ENCODE measurements at regions not wholly inside any gene's neighbourhood (a gene's known extent, or its start where the extent isn't known, plus 50 kb on each side); places are given as distances from the start of the nearest gene placed in this dataset.
"Not testable (repeated sequence)": the region's sequence is repeated elsewhere in the genome, so short reads cannot be mapped to it uniquely, and the experiment has no call there.

DNA sequence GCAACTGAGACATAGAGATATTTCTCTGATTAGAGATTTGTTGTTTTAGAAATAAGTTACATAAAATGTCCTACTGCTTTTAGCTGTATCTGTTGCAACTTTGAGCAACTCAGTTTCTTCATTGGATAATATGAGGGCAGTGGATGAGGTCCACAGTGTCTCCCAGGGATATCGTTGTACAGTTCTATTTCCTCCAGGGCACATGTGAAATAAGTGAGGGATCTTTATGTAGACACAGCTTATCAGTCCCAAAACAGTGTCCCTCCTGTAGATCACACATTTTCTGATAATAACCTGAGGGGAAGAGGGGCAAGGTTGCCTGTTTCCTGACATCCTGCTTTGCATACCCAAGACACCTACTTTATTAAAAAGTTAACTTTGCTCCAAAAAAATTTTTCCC is 1231.2 kb upstream of the ZEB2 start:
- H3K9me3 Mint-ChIP-seq = no peaks in the 10 kb centered on the region
- no peaks in the 10 kb centered on the region for H3K27me3 Mint-ChIP-seq (ENCODE audit: low read depth)
- no peak overlapping the region for H3K4me3 Mint-ChIP-seq
- no peaks in the 10 kb centered on the region for H3K36me3 Mint-ChIP-seq (ENCODE audit: low read depth)
- peak overlapping the region; percentile 54 to 71 (median 60) for H3K27ac Mint-ChIP-seq
- peaks cover 62% of the 10 kb centered on the region for H3K4me1 Mint-ChIP-seq
- TF ChIP-seq, protein P1, sequence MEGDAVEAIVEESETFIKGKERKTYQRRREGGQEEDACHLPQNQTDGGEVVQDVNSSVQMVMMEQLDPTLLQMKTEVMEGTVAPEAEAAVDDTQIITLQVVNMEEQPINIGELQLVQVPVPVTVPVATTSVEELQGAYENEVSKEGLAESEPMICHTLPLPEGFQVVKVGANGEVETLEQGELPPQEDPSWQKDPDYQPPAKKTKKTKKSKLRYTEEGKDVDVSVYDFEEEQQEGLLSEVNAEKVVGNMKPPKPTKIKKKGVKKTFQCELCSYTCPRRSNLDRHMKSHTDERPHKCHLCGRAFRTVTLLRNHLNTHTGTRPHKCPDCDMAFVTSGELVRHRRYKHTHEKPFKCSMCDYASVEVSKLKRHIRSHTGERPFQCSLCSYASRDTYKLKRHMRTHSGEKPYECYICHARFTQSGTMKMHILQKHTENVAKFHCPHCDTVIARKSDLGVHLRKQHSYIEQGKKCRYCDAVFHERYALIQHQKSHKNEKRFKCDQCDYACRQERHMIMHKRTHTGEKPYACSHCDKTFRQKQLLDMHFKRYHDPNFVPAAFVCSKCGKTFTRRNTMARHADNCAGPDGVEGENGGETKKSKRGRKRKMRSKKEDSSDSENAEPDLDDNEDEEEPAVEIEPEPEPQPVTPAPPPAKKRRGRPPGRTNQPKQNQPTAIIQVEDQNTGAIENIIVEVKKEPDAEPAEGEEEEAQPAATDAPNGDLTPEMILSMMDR (IDR thresholded peaks at IDR 0.05; ENCODE audit: unreplicated experiment in 3 of 3) = no peak

GRCh38 chr2:145750612-145751011 is 1230.7 kb upstream of the ZEB2 start:
- H3K27ac Mint-ChIP-seq = peak overlapping the region; percentile 48 to 60 (median 54)
- H3K36me3 Mint-ChIP-seq (ENCODE audit: low read depth) = no peaks in the 10 kb centered on the region
- TF ChIP-seq, protein P1 (IDR thresholded peaks at IDR 0.05; ENCODE audit: unreplicated experiment in 3 of 3) = no peak
- no peaks in the 10 kb centered on the region for H3K27me3 Mint-ChIP-seq (ENCODE audit: low read depth)
- peaks cover 62% of the 10 kb centered on the region for H3K4me1 Mint-ChIP-seq
- no peak overlapping the region for H3K4me3 Mint-ChIP-seq
- no peaks in the 10 kb centered on the region for H3K9me3 Mint-ChIP-seq

GRCh38 chr2:145750144-145750543 is 1230.2 kb upstream of the ZEB2 start:
- Mint-ChIP-seq H3K27me3 (ENCODE audit: low read depth) (no peaks in the 10 kb centered on the region), H3K36me3 (ENCODE audit: low read depth) (no peaks in the 10 kb centered on the region)

GRCh38 chr2:145749556-145749955 is 1229.6 kb upstream of the ZEB2 start:
- TF ChIP-seq, protein P1 (IDR thresholded peaks at IDR 0.05; ENCODE audit: unreplicated experiment in 3 of 3) = no peak
- H3K36me3 Mint-ChIP-seq (ENCODE audit: low read depth) = no peaks in the 10 kb centered on the region
- H3K27me3 Mint-ChIP-seq (ENCODE audit: low read depth) = no peaks in the 10 kb centered on the region
- H3K4me3 Mint-ChIP-seq = no peak overlapping the region
- no peaks in the 10 kb centered on the region for H3K9me3 Mint-ChIP-seq
- H3K4me1 Mint-ChIP-seq = peaks cover 52% of the 10 kb centered on the region
- peak overlapping the region; percentile 48 to 60 (median 54) for H3K27ac Mint-ChIP-seq

More at GRCh38 chr2:145750144-145750543, 1230.2 kb upstream of the ZEB2 start:
- TF ChIP-seq, protein P1 (IDR thresholded peaks at IDR 0.05; ENCODE audit: unreplicated experiment in 3 of 3) = no peak
- peaks cover 58% of the 10 kb centered on the region for H3K4me1 Mint-ChIP-seq
- H3K4me3 Mint-ChIP-seq = no peak overlapping the region
- H3K9me3 Mint-ChIP-seq = no peaks in the 10 kb centered on the region
- peak overlapping the region; percentile 48 to 60 (median 54) for H3K27ac Mint-ChIP-seq

GRCh38 chr2:145748927-145749326 is 1229.0 kb upstream of the ZEB2 start:
- Mint-ChIP-seq H3K36me3 (ENCODE audit: low read depth) (no peaks in the 10 kb centered on the region), H3K9me3 (no peaks in the 10 kb centered on the region), H3K27me3 (ENCODE audit: low read depth) (no peaks in the 10 kb centered on the region), H3K4me1 (peaks cover 51% of the 10 kb centered on the region), H3K4me3 (no peak overlapping the region), H3K27ac (no peak overlapping the region)
- TF ChIP-seq, protein P1 (IDR thresholded peaks at IDR 0.05; ENCODE audit: unreplicated experiment in 3 of 3) = no peak

DNA sequence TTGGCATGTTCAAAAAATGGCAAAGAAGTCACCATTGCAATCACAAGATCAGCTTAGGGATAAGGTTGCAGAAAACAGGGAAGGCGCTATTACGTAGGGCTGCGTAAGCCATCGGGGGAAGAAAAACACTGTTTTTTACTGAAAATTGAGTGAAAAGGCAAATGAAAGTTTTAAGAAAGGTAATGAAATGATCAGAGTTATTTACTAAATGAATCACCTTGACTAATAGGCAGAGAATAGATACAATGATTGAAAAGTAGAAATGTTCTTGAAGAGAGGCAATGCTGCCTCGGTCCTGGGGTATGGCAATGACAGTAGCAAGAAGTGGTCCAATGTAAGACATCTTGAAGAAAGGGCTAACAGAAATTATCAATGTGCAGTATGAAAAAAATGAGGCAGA is 1227.8 kb upstream of the ZEB2 start:
- Mint-ChIP-seq H3K36me3 (ENCODE audit: low read depth) (no peaks in the 10 kb centered on the region), H3K9me3 (no peaks in the 10 kb centered on the region), H3K4me3 (no peak overlapping the region), H3K27me3 (ENCODE audit: low read depth) (no peaks in the 10 kb centered on the region), H3K4me1 (peaks cover 41% of the 10 kb centered on the region), H3K27ac (peak overlapping the region in 2 of 3 experiments; percentile 26 to 60)
- TF ChIP-seq, protein P1 (IDR thresholded peaks at IDR 0.05; ENCODE audit: unreplicated experiment in 3 of 3) = no peak

DNA sequence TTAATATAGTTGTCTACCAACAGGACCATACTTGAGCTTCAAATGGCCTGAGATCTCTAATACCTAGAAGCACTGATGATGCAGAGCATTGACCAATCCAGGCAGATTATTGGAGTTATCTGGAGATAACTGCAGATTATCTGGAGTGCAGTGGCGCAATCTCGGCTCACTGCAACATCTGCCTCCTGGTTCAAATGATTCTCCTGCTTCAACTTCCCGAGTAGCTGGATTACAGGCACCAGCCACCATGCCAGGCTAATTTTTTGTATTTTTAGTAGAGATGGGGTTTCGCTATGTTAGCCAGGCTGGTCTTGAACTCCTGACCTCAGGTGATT is 1225.4 kb upstream of the ZEB2 start:
- H3K4me1 Mint-ChIP-seq = peaks cover 17% of the 10 kb centered on the region
- H3K9me3 Mint-ChIP-seq; H3K4me3 Mint-ChIP-seq; H3K36me3 Mint-ChIP-seq (ENCODE audit: low read depth); H3K27me3 Mint-ChIP-seq (ENCODE audit: low read depth): not testable (repeated sequence)
- H3K27ac Mint-ChIP-seq = peak overlapping the region in 1 of 3 experiments; percentile 0
